GM23248 (cell line): ENCODE measurements at regions not wholly inside any gene's neighbourhood (a gene's known extent, or its start where the extent isn't known, plus 50 kb on each side); places are given as distances from the start of the nearest gene placed in this dataset.

Experiments used
- DNase-seq: peaks from one replicate; pipeline ENCODE4 v3.0.0-alpha.2; 2015
- H2AFZ ChIP-seq: fragments of 200-600 bp; sonication (generic); 2 replicates; pipeline ENCODE4 v1.6.1; 2016; ENCODE audit warnings: antibody characterized with exemption
- H3F3A ChIP-seq: fragments of 200-600 bp; sonication (generic); 2 replicates; pipeline ENCODE4 v1.6.1; 2016; ENCODE audit warnings: mild to moderate bottlenecking, antibody characterized with exemption, mixed run types; ENCODE audit not compliant: insufficient read depth
- H3K27ac ChIP-seq: fragments of 200-600 bp; sonication (generic); 2 replicates; pipeline ENCODE4 v1.5.1; 2016; ENCODE audit warnings: mild to moderate bottlenecking
- H3K27me3 ChIP-seq: fragments of 200-600 bp; sonication (generic); replicated peaks from 2 replicates; pipeline ENCODE4 v1.6.1; 2016; ENCODE audit warnings: mild to moderate bottlenecking; ENCODE audit not compliant: insufficient read depth
- H3K36me3 ChIP-seq: fragments of 200-600 bp; sonication (generic); 2 replicates; pipeline ENCODE4 v1.6.1; 2016; ENCODE audit warnings: low read depth, mild to moderate bottlenecking
- H3K4me1 ChIP-seq: fragments of 200-600 bp; sonication (generic); 2 replicates; pipeline ENCODE4 v1.6.1; 2016; ENCODE audit warnings: mild to moderate bottlenecking; ENCODE audit not compliant: insufficient read depth
- H3K4me2 ChIP-seq: fragments of 200-600 bp; sonication (generic); one replicate; pipeline ENCODE4 v1.6.1; 2016; ENCODE audit warnings: mild to moderate bottlenecking; ENCODE audit not compliant: unreplicated experiment
- H3K4me3 ChIP-seq: fragments of 200-600 bp; sonication (generic); 2 replicates; pipeline ENCODE4 v1.5.1; 2016; ENCODE audit warnings: mild to moderate bottlenecking
- H3K79me2 ChIP-seq: fragments of 200-600 bp; sonication (generic); 2 replicates; pipeline ENCODE4 v1.6.1; 2016; ENCODE audit warnings: mild to moderate bottlenecking; ENCODE audit not compliant: insufficient read depth
- H3K9ac ChIP-seq: fragments of 200-600 bp; sonication (generic); 2 replicates; pipeline ENCODE4 v1.6.1; 2016; ENCODE audit warnings: mild to moderate bottlenecking
- H3K9me2 ChIP-seq: fragments of 200-600 bp; sonication (generic); 2 replicates; pipeline ENCODE4 v1.6.1; 2016; ENCODE audit warnings: mixed run types, mild to moderate bottlenecking, moderate library complexity; ENCODE audit not compliant: insufficient read depth
- H3K9me3 ChIP-seq: fragments of 200-600 bp; sonication (generic); one replicate; pipeline ENCODE4 v1.6.1; 2017; ENCODE audit warnings: low read depth
- H4K20me1 ChIP-seq: fragments of 200-600 bp; sonication (generic); 2 replicates; pipeline ENCODE4 v1.6.0; 2016; ENCODE audit not compliant: insufficient read depth
- EZH2 ChIP-seq: fragments of 200-600 bp; sonication (generic); IDR thresholded peaks from 2 replicates; pipeline ENCODE4 v1.6.1; 2018; ENCODE audit warnings: antibody characterized with exemption, mild to moderate bottlenecking; ENCODE audit not compliant: insufficient read depth, poor library complexity, severe bottlenecking
- EZH2phosphoT487 ChIP-seq: fragments of 200-600 bp; sonication (generic); IDR thresholded peaks from 2 replicates; pipeline ENCODE4 v1.6.1; 2018; ENCODE audit warnings: antibody characterized with exemption, moderate library complexity, mild to moderate bottlenecking, low read depth; ENCODE audit not compliant: insufficient read depth
- WGBS, 2 experiments: methylation state at CpG; one replicate each; pipeline ENCODE4 v1.1.6; 2015 to 2017; ENCODE audit warnings: low lambda C conversion rate in 2 of 2, low coverage in 1 of 2; ENCODE audit errors: missing lambda C conversion rate in 2 of 2; 5-methylcytosine and 5-hydroxymethylcytosine counted together
- in situ Hi-C: fragments of 300-500 bp; cut with MboI; formaldehyde crosslinking; loops from 2 replicates; pipeline ENCODE4 v1.15.0; 2020

GRCh38 chr3:6602329-6602728 lies 258.6 kb upstream of the GRM7 start:
- no peak overlapping the region for H2AFZ ChIP-seq
- H3K27ac ChIP-seq = no peak overlapping the region
- no peaks in the 10 kb centered on the region for H3K36me3 ChIP-seq
- peaks cover 7% of the 10 kb centered on the region for H3K9me3 ChIP-seq
- H3K9ac ChIP-seq = no peak overlapping the region
- in situ Hi-C loops = no loop called here
- H3K79me2 ChIP-seq = no peaks in the 10 kb centered on the region
- no peaks in the 10 kb centered on the region for H3K4me1 ChIP-seq
- TF ChIP-seq EZH2phosphoT487 (no peak), EZH2 (no peak)
- DNase-seq = peak; percentile 0
- no peak overlapping the region for H3K4me2 ChIP-seq
- no peaks in the 10 kb centered on the region for H3F3A ChIP-seq
- no peaks in the 10 kb centered on the region for H3K27me3 ChIP-seq
- no peaks in the 10 kb centered on the region for H4K20me1 ChIP-seq
- no peaks in the 10 kb centered on the region for H3K9me2 ChIP-seq
- H3K4me3 ChIP-seq = no peak overlapping the region

GRCh38 chr3:6605227-6605626 lies 255.7 kb upstream of the GRM7 start:
- H4K20me1 ChIP-seq = no peaks in the 10 kb centered on the region
- in situ Hi-C loops = no loop called here
- H3K9me3 ChIP-seq = peaks cover 3% of the 10 kb centered on the region
- no peaks in the 10 kb centered on the region for H3K27me3 ChIP-seq
- no peak overlapping the region for H2AFZ ChIP-seq
- no peak for DNase-seq
- no peak overlapping the region for H3K4me3 ChIP-seq
- no peak overlapping the region for H3K27ac ChIP-seq
- 24 to 27% methylated on average over 3 of the region's 3 CpGs for WGBS, 2 experiments
- H3K36me3 ChIP-seq = no peaks in the 10 kb centered on the region
- H3K9me2 ChIP-seq = no peaks in the 10 kb centered on the region
- no peaks in the 10 kb centered on the region for H3F3A ChIP-seq
- H3K79me2 ChIP-seq = no peaks in the 10 kb centered on the region
- TF ChIP-seq EZH2phosphoT487 (no peak), EZH2 (no peak)
- H3K4me1 ChIP-seq = no peaks in the 10 kb centered on the region
- H3K4me2 ChIP-seq = no peak overlapping the region
- H3K9ac ChIP-seq = no peak overlapping the region

GRCh38 chr3:6608843-6609242 lies 252.1 kb upstream of the GRM7 start:
- WGBS, 2 experiments = 31% methylated on average over 4 of the region's 4 CpGs
- Histone ChIP-seq H3K9ac (no peak overlapping the region), H3K27ac (no peak overlapping the region), H3K79me2 (no peaks in the 10 kb centered on the region), H3K4me1 (no peaks in the 10 kb centered on the region), H2AFZ (no peak overlapping the region), H3K9me3 (peaks cover 3% of the 10 kb centered on the region), H3K36me3 (no peaks in the 10 kb centered on the region), H3K4me3 (no peak overlapping the region), H4K20me1 (no peaks in the 10 kb centered on the region), H3K4me2 (no peak overlapping the region), H3K27me3 (no peaks in the 10 kb centered on the region), H3F3A (no peaks in the 10 kb centered on the region), H3K9me2 (no peaks in the 10 kb centered on the region)
- TF ChIP-seq EZH2 = no peak
- no peak for TF ChIP-seq EZH2phosphoT487
- in situ Hi-C loops = no loop called here
- no peak for DNase-seq

GRCh38 chr3:6612034-6612616 lies 248.8 kb upstream of the GRM7 start:
- in situ Hi-C loops = no loop called here
- no peak overlapping the region for H3K27ac ChIP-seq
- no peak for DNase-seq
- no peak overlapping the region for H3K4me2 ChIP-seq
- H3K9me2 ChIP-seq = no peaks in the 10 kb centered on the region
- H3K36me3 ChIP-seq = no peaks in the 10 kb centered on the region
- no peaks in the 10 kb centered on the region for H3F3A ChIP-seq
- H3K27me3 ChIP-seq = no peaks in the 10 kb centered on the region
- H3K9me3 ChIP-seq = no peaks in the 10 kb centered on the region
- no peaks in the 10 kb centered on the region for H4K20me1 ChIP-seq
- no peak overlapping the region for H2AFZ ChIP-seq
- no peak overlapping the region for H3K4me3 ChIP-seq
- no peaks in the 10 kb centered on the region for H3K4me1 ChIP-seq
- TF ChIP-seq EZH2 (no peak), EZH2phosphoT487 (no peak)
- H3K79me2 ChIP-seq = no peaks in the 10 kb centered on the region
- 15 to 19% methylated on average over 4 of the region's 4 CpGs for WGBS, 2 experiments
- no peak overlapping the region for H3K9ac ChIP-seq

GRCh38 chr3:6622260-6622659 lies 238.7 kb upstream of the GRM7 start:
- H4K20me1 ChIP-seq = no peaks in the 10 kb centered on the region
- no peaks in the 10 kb centered on the region for H3K36me3 ChIP-seq
- H3K9ac ChIP-seq = no peak overlapping the region
- H3K27me3 ChIP-seq = no peaks in the 10 kb centered on the region
- no peaks in the 10 kb centered on the region for H3K9me2 ChIP-seq
- H2AFZ ChIP-seq = no peak overlapping the region
- peaks cover 2% of the 10 kb centered on the region for H3K9me3 ChIP-seq
- no peaks in the 10 kb centered on the region for H3K79me2 ChIP-seq
- no peak for DNase-seq
- no peaks in the 10 kb centered on the region for H3K4me1 ChIP-seq
- 7 to 10% methylated on average over 2 of the region's 2 CpGs for WGBS, 2 experiments
- H3K4me3 ChIP-seq = no peak overlapping the region
- H3K4me2 ChIP-seq = no peak overlapping the region
- no peak overlapping the region for H3K27ac ChIP-seq
- in situ Hi-C loops = no loop called here
- H3F3A ChIP-seq = no peaks in the 10 kb centered on the region
- TF ChIP-seq EZH2 = no peak
- no peak for TF ChIP-seq EZH2phosphoT487
